Body of pancreas (tissue), 4 donors: ENCODE measurements at regions not wholly inside any gene's neighbourhood (a gene's known extent, or its start where the extent isn't known, plus 50 kb on each side); places are given as distances from the start of the nearest gene placed in this dataset.

Experiments
- ATAC-seq: fragments of 150-250 bp; one replicate; pipeline ENCODE4 v1.9.1; 2016
- DNase-seq, 4 donors: peaks; one replicate each; pipeline ENCODE4 v3.0.0-alpha.2; 2019
- H3K27ac ChIP-seq, 4 donors: fragments of 200-600 bp; sonication (generic); 1 replicate in 3 of 4; 2 replicates in 1 of 4; pipeline versions ENCODE4 v1.5.1 to v1.6.1; 2016 to 2019; ENCODE audit warnings: mild to moderate bottlenecking in 1 of 4, mixed read lengths in 1 of 4, moderate library complexity in 1 of 4
- H3K27me3 ChIP-seq, 2 donors: fragments of 200-600 bp; sonication (generic); one replicate each; pipeline ENCODE4 v1.6.0; 2016; ENCODE audit warnings: mild to moderate bottlenecking in 1 of 2
- H3K36me3 ChIP-seq, 2 donors: fragments of 200-600 bp; sonication (generic); replicated peaks in 1 of 2; 2 replicates each; pipeline ENCODE4 v1.5.1; 2016; ENCODE audit warnings: low read depth in 2 of 2; ENCODE audit not compliant: insufficient read depth in 1 of 2
- H3K4me1 ChIP-seq: fragments of 200-600 bp; sonication (generic); one replicate; pipeline ENCODE4 v1.6.0; 2016
- H3K4me3 ChIP-seq, 2 donors: fragments of 200-600 bp; sonication (generic); 1 replicate in 1 of 2; 2 replicates in 1 of 2; pipeline ENCODE4 v1.5.1; 2016 to 2019
- H3K9me3 ChIP-seq, 3 donors: fragments of 200-600 bp; sonication (generic); 1 replicate in 2 of 3; 2 replicates in 1 of 3; pipeline ENCODE4 v1.5.1; 2016
- CTCF ChIP-seq, 7 experiments: fragments of 450-650 bp in 4 of 7; fragments of 200-600 bp in 3 of 7; sonication (generic) in 3 of 7; IDR thresholded peaks; one replicate each; pipeline ENCODE4 v1.5.1; 2016 to 2019; ENCODE audit warnings: antibody characterized with exemption in 7 of 7
- POLR2A ChIP-seq, 3 donors: fragments of 450-650 bp; IDR thresholded peaks; one replicate each; pipeline ENCODE4 v1.6.1; 2016; ENCODE audit warnings: antibody characterized with exemption in 3 of 3, mild to moderate bottlenecking in 2 of 3
- WGBS, 2 donors: methylation state at CpG; one replicate each; pipeline ENCODE4 v1.1.5; 2017; 5-methylcytosine and 5-hydroxymethylcytosine counted together
- intact Hi-C: fragments of 100-400 bp; cut with DNase I; formaldehyde crosslinking; loops from one replicate; pipeline ENCODE4 v1.15.1; 2023

DNA sequence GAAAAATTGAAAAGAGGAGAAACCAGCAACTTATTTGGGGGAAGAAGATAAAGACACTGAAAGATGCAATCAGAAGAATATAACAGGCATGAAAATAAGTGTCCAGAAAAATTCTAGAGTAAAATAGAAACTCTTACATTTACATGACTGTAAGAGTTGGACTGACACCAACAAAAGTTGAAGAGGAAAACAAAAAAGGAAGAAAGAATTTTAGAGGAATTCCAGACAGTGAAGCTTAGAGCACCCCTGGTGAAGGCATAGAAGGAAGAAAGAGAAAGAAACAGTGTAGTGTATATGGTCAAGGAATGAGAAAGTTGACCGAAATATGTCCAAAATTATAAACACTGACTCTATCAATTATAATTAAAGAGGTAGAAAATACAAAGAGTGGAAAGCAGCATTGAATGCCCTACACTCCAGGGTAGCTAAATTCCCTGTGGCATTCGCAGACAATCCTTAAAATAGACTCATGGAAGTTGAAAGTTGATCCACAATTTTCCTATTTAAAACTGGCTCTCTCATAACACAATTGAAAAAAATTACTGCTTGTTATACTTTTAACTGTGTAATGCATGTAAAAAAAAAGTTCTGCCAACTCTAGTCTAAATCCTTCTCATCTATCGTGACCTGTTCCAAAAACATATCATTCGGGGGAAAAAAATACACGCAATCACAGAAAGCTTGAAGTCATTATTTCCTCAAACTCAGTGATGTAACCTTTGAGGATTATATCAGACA, 102.6 kb upstream of the ABI3BP start:
- DNase-seq (no peak), ATAC-seq (no peak)
- H3K36me3 ChIP-seq, result no peaks in the 10 kb centered on the region
- no peak overlapping the region for H3K4me3 ChIP-seq
- TF ChIP-seq POLR2A (IDR thresholded peaks at IDR 0.05) (no peak), CTCF (IDR thresholded peaks at IDR 0.05) (no peak)
- no peaks in the 10 kb centered on the region for H3K27me3 ChIP-seq
- no peaks in the 10 kb centered on the region for H3K9me3 ChIP-seq
- WGBS, 2 donors, result 76 to 81% methylated on average over 5 of the region's 5 CpGs
- H3K27ac ChIP-seq, result no peak overlapping the region
- intact Hi-C loops, result no loop called here
- no peaks in the 10 kb centered on the region for H3K4me1 ChIP-seq

DNA sequence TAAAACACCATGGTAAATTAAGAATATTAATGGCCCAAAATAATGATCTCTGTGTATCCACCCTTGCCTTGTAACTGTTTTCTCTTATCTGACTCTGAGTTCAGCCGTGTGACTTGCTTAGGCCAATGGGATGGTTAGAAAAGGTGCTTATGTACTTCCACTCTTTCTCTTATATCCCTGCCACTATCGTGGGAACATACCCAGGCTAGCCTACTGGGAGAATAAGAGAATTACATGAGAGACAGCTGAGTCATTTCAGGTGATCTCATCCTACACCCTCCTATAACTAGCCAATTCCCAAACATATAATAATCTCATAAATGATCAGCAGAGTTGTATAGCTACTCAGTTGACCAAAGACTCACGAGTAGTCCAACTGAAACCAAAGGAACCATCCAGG, 98.3 kb upstream of the ABI3BP start:
- DNase-seq (no peak), ATAC-seq (no peak)
- intact Hi-C loops, result no loop called here
- no peaks in the 10 kb centered on the region for H3K4me1 ChIP-seq
- H3K27me3 ChIP-seq, result no peaks in the 10 kb centered on the region
- TF ChIP-seq CTCF (IDR thresholded peaks at IDR 0.05) (no peak), POLR2A (IDR thresholded peaks at IDR 0.05) (no peak)
- WGBS, 2 donors, result 49 to 54% methylated on average over 3 of the region's 3 CpGs
- no peak overlapping the region for H3K4me3 ChIP-seq
- no peaks in the 10 kb centered on the region for H3K9me3 ChIP-seq
- no peak overlapping the region for H3K27ac ChIP-seq
- no peaks in the 10 kb centered on the region for H3K36me3 ChIP-seq

DNA sequence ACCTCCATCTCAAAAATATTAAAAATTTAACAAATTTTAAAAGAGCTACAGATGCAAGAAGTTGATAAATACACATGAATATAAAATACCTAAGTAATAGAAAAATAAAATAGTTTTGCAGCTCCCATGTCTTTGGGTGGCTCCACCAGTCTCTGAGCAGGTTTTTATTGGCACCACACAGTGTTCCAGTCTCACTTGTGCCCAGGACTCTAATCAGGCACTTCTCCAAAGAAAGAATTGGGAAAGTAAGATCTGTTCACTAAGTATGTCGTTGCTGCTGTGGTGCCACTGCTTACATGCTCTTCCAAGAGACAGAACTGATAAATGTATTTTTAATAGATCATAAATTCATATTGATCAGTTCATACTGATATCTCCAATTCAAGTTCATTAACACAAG, 92.5 kb upstream of the ABI3BP start:
- Histone ChIP-seq H3K27ac (no peak overlapping the region), H3K36me3 (no peaks in the 10 kb centered on the region), H3K27me3 (no peaks in the 10 kb centered on the region), H3K9me3 (no peaks in the 10 kb centered on the region), H3K4me1 (no peaks in the 10 kb centered on the region), H3K4me3 (no peak overlapping the region)
- 59 to 62% methylated on average over 1 of the region's 1 CpG for WGBS, 2 donors
- TF ChIP-seq CTCF (IDR thresholded peaks at IDR 0.05), result no peak
- no peak for TF ChIP-seq POLR2A (IDR thresholded peaks at IDR 0.05)
- ATAC-seq (no peak), DNase-seq (no peak)
- intact Hi-C loops, result no loop called here

DNA sequence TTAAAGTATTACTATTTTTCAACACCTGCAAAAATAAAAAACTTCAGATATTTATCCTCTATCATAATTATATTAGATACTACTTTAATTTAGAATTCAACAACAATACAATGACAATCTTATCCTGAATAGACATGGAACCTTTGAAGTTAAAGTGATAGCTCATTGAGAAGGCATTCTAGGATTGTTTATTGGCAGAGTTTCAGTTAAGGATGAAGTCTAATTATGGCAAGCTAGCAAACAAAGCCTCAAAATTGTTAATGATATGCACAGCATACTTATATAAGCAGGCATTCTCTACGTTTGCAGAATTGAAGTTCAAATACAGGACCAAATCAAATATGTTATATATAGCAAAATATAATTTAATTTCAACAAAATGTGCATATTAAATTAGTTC, 91.2 kb upstream of the ABI3BP start:
- Histone ChIP-seq H3K4me1 (no peaks in the 10 kb centered on the region), H3K36me3 (no peaks in the 10 kb centered on the region), H3K27ac (no peak overlapping the region), H3K9me3 (no peaks in the 10 kb centered on the region), H3K27me3 (no peaks in the 10 kb centered on the region), H3K4me3 (no peak overlapping the region)
- TF ChIP-seq CTCF (IDR thresholded peaks at IDR 0.05), result no peak
- TF ChIP-seq POLR2A (IDR thresholded peaks at IDR 0.05), result no peak
- intact Hi-C loops, result no loop called here
- ATAC-seq (no peak), DNase-seq (no peak)
- 32 to 38% methylated on average over 1 of the region's 1 CpG for WGBS, 2 donors

- H3K9me3 ChIP-seq, result no peaks in the 10 kb centered on the region
- TF ChIP-seq POLR2A (IDR thresholded peaks at IDR 0.05) (no peak), CTCF (IDR thresholded peaks at IDR 0.05) (no peak)
- DNase-seq (no peak), ATAC-seq (no peak)
- intact Hi-C loops, result no loop called here
- H3K4me3 ChIP-seq, result no peak overlapping the region
- no peaks in the 10 kb centered on the region for H3K36me3 ChIP-seq
- H3K27ac ChIP-seq, result no peak overlapping the region
- no peaks in the 10 kb centered on the region for H3K27me3 ChIP-seq
- H3K4me1 ChIP-seq, result no peaks in the 10 kb centered on the region
Observed at GRCh38 chr3:101081999-101082398, 88.8 kb upstream of the ABI3BP start.
